NCI-H748 (cell line): ENCODE measurements at regions not wholly inside any gene's neighbourhood (a gene's known extent, or its start where the extent isn't known, plus 50 kb on each side); places are given as distances from the start of the nearest gene placed in this dataset.
"Not testable (repeated sequence)": the region's sequence is repeated elsewhere in the genome, so short reads cannot be mapped to it uniquely, and the experiment has no call there.

Experiments
- DNase-seq: peaks from one replicate; lab custom pipeline; 2025; ENCODE audit not compliant: unreplicated experiment; lab: John Stamatoyannopoulos, UW

GRCh38 chr5:92132294-92132908 lies 749.3 kb upstream of the ARRDC3 start:
- DNase-seq = not testable (repeated sequence)

GRCh38 chr5:92126182-92126581 lies 743.1 kb upstream of the ARRDC3 start:
- no peak for DNase-seq

- no peak for DNase-seq
Measured at GRCh38 chr5:92119110-92119509, 736.0 kb upstream of the ARRDC3 start.

GRCh38 chr5:92106808-92107207 lies 723.7 kb upstream of the ARRDC3 start:
- no peak for DNase-seq

GRCh38 chr5:92104126-92104525 lies 721.0 kb upstream of the ARRDC3 start:
- DNase-seq = no peak

- DNase-seq = no peak
Measured at GRCh38 chr5:92102313-92102712, 719.2 kb upstream of the ARRDC3 start.

- no peak for DNase-seq
Measured at GRCh38 chr5:92092239-92092638, 709.1 kb upstream of the ARRDC3 start.

- no peak for DNase-seq
Measured at GRCh38 chr5:92086059-92086811, 703.1 kb upstream of the ARRDC3 start.

- DNase-seq = no peak
Measured at GRCh38 chr5:92081958-92082712, 699.0 kb upstream of the ARRDC3 start.

GRCh38 chr5:92070786-92071185 lies 687.7 kb upstream of the ARRDC3 start:
- no peak for DNase-seq

- no peak for DNase-seq
Measured at GRCh38 chr5:92064993-92065392, 681.9 kb upstream of the ARRDC3 start.

- no peak for DNase-seq
Measured at GRCh38 chr5:92051741-92052140, 668.6 kb upstream of the ARRDC3 start.

GRCh38 chr5:92050970-92051369 lies 667.9 kb upstream of the ARRDC3 start:
- DNase-seq = no peak

GRCh38 chr5:92041911-92042660 lies 659.0 kb upstream of the ARRDC3 start:
- DNase-seq = no peak

GRCh38 chr5:92041206-92041605 lies 658.1 kb upstream of the ARRDC3 start:
- DNase-seq = no peak

- DNase-seq = not testable (repeated sequence)
Measured at GRCh38 chr5:92029792-92030191, 646.7 kb upstream of the ARRDC3 start.

- DNase-seq = no peak
Measured at GRCh38 chr5:92023555-92023954, 640.4 kb upstream of the ARRDC3 start.

GRCh38 chr5:92023141-92023471 lies 640.0 kb upstream of the ARRDC3 start:
- no peak for DNase-seq

- DNase-seq = no peak
Measured at GRCh38 chr5:92022415-92023140, 639.5 kb upstream of the ARRDC3 start.

- DNase-seq = peak; percentile 3
Measured at GRCh38 chr5:92019376-92019990, 636.4 kb upstream of the ARRDC3 start.
